PFSK-1 (cell line): ENCODE measurements at regions not wholly inside any gene's neighbourhood (a gene's known extent, or its start where the extent isn't known, plus 50 kb on each side); places are given as distances from the start of the nearest gene placed in this dataset.

Source experiments
- FOXP2 ChIP-seq: optimal IDR thresholded peaks from 2 replicates; pipeline ENCODE3; 2011; ENCODE audit warnings: borderline replicate concordance, control low read depth, inconsistent platforms; ENCODE audit not compliant: insufficient read depth; ENCODE audit errors: extremely low read length, extremely low read depth
- POLR2AphosphoS5 ChIP-seq: IDR thresholded peaks from 2 replicates; pipeline ENCODE4 v1.6.1; 2012; ENCODE audit warnings: low read depth, mild to moderate bottlenecking, control low read depth, low read length, moderate library complexity
- REST ChIP-seq, 2 experiments: IDR thresholded peaks; 2 replicates each; pipeline versions ENCODE4 v1.6.1 to v1.8.0; 2011 to 2012; ENCODE audit warnings: low read depth in 2 of 2, low read length in 2 of 2, control low read depth in 1 of 2, inconsistent platforms in 1 of 2, mild to moderate bottlenecking in 1 of 2, moderate library complexity in 1 of 2; ENCODE audit not compliant: insufficient read depth in 1 of 2
- SIN3A ChIP-seq: IDR thresholded peaks from 2 replicates; pipeline ENCODE4 v1.6.1; 2012; ENCODE audit warnings: mild to moderate bottlenecking, low read length, moderate library complexity, borderline replicate concordance; ENCODE audit not compliant: insufficient read depth
- TAF1 ChIP-seq: IDR thresholded peaks from 2 replicates; pipeline ENCODE4 v1.6.1; 2012; ENCODE audit warnings: low read length, control low read depth, borderline replicate concordance; ENCODE audit not compliant: insufficient read depth

GRCh38 chr4:62591756-62592155 lies 1391.6 kb downstream of the ADGRL3 start:
- TF ChIP-seq POLR2AphosphoS5 (no peak), REST (IDR thresholded peaks at IDR 0.05; ENCODE audit: insufficient read depth in 1 of 2, low read depth in 2 of 2, low read length in 2 of 2) (no peak)

- TF ChIP-seq FOXP2 (no peak), TAF1 (no peak)
These were observed 1388.5 kb downstream of the ADGRL3 start for GRCh38 chr4:62588671-62589070.

GRCh38 chr4:62571494-62571893 lies 1371.4 kb downstream of the ADGRL3 start:
- TF ChIP-seq TAF1 (no peak), SIN3A (no peak), FOXP2 (no peak), POLR2AphosphoS5 (no peak), REST (IDR thresholded peaks at IDR 0.05; ENCODE audit: insufficient read depth in 1 of 2, low read depth in 2 of 2, low read length in 2 of 2) (no peak)

GRCh38 chr4:62560858-62561257 lies 1360.7 kb downstream of the ADGRL3 start:
- TF ChIP-seq SIN3A (no peak), POLR2AphosphoS5 (no peak), TAF1 (no peak), FOXP2 (no peak), REST (IDR thresholded peaks at IDR 0.05; ENCODE audit: insufficient read depth in 1 of 2, low read depth in 2 of 2, low read length in 2 of 2) (no peak)

- TF ChIP-seq SIN3A (no peak), REST (IDR thresholded peaks at IDR 0.05; ENCODE audit: insufficient read depth in 1 of 2, low read depth in 2 of 2, low read length in 2 of 2) (no peak), FOXP2 (no peak), TAF1 (no peak), POLR2AphosphoS5 (no peak)
These were observed 1350.0 kb downstream of the ADGRL3 start for GRCh38 chr4:62550121-62550520.
